Right forelimb (tissue), 1 donor: ENCODE measurements at regions not wholly inside any gene's neighbourhood (a gene's known extent, or its start where the extent isn't known, plus 50 kb on each side); places are given as distances from the start of the nearest gene placed in this dataset.
A peak's percentile ranks its signal among the peaks of the same experiment; 100 is the strongest.
"Not testable (repeated sequence)": the region's sequence is repeated elsewhere in the genome, so short reads cannot be mapped to it uniquely, and the experiment has no call there.

Source experiments
- DNase-seq: peaks from one replicate; pipeline ENCODE4 v3.0.0-alpha.2; 2018

DNA sequence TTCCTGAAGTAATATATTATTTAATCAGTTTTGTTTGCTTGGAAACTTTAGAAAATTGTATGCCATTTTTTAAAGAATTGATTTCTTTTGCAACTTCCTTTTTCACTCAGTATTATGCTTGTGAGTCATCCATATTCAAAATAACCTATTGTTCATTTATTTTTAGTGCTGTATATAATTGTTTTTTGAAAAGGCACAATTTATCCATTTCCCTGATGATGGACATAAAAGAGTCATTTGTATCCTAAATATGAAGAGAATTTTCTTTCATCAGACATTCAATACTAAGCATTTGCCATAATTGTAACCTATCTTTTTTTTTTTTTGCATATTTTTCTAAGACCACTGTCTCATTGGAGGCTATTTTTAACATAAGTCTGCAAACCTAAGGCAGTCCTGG is 134.1 kb upstream of the SERPINE2 start:
- DNase-seq: no peak

DNA sequence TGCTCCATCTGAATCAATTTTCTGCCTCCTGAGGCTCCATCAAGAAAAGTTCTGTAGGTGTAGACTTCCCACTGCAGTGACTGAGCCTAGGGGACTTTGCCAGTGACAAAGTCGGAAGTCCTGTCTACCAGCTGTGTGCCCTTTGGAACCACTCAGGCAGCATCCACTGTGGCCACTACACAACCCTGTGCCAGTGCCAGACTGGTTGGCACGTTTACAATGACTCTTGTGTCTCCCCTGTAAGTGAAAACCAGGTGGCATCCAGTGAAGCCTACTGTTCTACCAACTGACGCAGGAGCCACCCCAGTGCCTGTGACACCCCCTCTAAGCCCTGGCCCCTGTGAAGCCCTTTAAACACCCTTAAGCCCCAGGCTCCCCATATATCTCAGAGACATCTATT is 132.1 kb upstream of the SERPINE2 start:
- no peak for DNase-seq

GRCh38 chr2:224169847-224170246 is 130.8 kb upstream of the SERPINE2 start:
- no peak for DNase-seq

GRCh38 chr2:224167781-224168180 is 128.7 kb upstream of the SERPINE2 start:
- not testable (repeated sequence) for DNase-seq

GRCh38 chr2:224166654-224167053 is 127.6 kb upstream of the SERPINE2 start:
- no peak for DNase-seq

DNA sequence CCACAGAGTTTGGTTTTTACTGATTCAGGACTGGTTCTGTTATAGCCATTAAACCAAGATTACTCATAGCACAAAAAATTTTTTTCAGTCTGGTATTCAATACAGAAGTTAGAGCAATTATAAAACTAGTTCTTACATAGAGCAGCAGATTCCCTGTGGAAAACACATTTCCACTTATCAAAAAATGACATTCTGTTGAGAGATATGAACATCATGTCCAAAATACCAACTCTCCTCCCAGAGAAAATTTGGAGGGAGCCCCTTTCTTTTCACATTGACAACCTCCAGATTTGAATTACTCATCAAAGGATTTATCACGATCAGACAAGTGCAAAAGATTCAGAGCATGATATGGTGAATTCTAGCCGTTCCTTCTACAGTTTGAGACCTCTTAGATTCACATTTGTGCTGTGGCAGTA is 126.8 kb upstream of the SERPINE2 start:
- DNase-seq: no peak

DNA sequence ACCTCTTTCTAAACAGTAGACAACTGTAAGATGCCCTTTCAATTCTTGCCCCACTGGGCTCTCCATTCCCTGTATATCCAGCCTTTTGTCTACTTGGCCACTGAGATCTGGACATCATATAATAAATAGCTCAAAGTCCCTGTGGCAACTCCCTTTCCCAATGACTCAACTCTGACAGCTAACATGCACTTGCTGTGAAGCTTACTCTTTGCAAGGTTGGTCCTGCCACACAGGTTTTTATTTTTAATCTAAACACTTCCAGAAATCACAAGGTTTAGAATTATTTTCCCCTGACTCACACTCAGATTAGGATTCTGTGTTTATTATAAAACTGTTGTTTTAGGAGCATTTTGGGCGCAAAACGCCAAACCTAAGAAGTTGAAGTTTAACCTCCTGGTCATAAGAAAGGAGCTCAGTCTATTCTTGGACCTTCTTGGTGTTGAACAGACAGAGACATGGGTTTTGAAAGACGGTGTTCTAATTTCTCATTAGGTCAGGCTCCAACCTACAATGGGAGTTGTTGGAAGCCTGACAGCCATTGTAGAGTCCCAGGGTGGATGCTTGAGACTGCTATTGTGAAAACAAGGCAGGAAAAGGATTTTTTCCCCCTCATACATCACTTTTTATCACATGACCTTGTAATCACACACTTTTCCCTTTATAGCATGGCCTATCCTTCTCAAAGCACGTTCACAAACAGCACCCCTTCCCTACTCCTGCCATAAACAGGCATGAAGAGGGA is 124.7 kb upstream of the SERPINE2 start:
- no peak for DNase-seq

GRCh38 chr2:224162122-224162521 is 123.0 kb upstream of the SERPINE2 start:
- no peak for DNase-seq

GRCh38 chr2:224161712-224162111 is 122.6 kb upstream of the SERPINE2 start:
- no peak for DNase-seq

DNA sequence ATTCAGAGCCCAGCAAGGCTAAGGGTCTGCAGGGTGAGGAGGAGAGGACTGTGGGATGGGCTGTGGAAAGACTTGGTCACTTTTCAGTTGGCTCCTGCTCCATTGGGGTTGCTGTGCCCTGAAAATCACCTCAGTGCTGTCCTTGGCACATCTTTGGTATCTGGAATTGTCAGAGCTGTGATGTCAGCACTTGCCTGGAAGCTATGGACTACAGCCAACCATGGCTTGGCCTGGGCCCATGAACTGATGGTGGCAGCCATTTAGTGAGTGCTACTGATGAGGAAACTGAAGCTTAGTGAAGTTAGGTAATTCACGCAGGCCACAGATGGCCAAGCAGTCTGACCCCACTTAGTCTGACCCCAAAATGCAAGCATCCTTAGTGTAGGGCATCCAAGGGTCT is 121.8 kb upstream of the SERPINE2 start:
- DNase-seq: no peak

DNA sequence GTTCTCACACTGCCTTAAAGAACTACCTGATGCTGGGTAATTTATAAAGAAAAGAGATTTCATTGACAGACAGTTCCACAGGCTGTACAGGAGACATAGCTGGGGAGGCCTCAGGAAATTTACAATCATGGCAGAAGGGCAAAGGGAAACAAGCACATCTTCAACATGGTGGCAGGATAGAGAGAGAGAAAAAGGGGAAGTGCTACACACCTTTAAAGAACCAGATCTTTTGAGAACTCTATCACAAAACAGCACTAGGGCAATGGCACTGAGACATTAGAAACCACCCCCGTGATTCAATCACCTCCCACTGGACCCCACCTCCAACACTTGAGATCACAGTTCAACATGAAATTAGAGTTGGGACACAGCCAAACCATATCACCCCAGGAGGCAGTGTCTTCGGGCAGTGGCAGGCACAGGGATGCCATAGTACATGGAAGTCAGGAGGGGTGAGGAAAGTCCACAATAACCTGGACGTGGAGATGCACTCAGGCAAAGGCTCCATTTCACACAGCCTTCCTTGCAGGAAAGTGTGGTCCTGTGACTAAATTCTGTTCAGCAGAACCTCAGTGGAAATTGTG is 120.4 kb upstream of the SERPINE2 start:
- no peak for DNase-seq

DNA sequence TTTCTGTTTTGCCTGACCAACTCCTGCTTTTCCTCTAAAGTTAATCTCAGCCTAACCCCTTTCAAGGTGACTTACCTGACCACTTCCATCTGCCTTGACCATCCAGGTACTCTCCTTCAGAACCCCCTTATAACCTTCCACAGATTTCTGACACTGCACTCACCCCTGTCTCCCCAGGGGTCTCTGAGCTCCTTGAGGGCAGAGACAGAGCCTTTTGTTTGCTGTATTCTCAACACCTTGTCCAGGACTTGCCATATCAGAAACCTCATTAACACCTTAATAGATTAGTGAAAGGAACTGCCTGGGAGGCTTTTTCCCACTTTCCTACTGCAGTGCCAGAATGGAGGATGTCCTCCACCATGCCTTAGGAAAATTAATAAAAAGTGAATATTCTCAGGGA is 119.7 kb upstream of the SERPINE2 start:
- DNase-seq: no peak

- no peak for DNase-seq
These were observed 119.0 kb upstream of the SERPINE2 start for GRCh38 chr2:224158061-224158460.

- peak; percentile 77 for DNase-seq
These were observed 118.6 kb upstream of the SERPINE2 start for GRCh38 chr2:224157655-224158054.

- DNase-seq: no peak
These were observed 117.3 kb upstream of the SERPINE2 start for GRCh38 chr2:224156436-224156835.

DNA sequence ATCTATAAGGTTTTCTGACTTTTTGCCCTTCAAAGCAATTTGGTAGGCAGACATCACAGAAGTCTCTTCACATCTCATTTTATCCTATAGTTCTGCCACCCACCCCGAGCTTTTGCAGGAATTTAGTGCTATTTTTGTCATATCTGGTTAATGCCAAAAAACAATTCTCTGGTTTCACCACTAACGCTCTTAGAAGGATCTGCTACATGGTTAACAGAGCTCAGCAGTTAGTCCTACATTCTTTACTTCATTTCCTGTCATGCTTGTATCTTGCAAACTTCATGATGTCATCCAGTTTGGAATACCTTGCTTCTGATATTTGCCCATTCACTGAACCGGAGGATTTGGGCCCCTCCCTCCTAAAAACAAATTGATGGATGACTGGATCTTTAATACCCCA is 116.8 kb upstream of the SERPINE2 start:
- no peak for DNase-seq

GRCh38 chr2:224155371-224155770 is 116.3 kb upstream of the SERPINE2 start:
- no peak for DNase-seq

- DNase-seq: no peak
These were observed 112.7 kb upstream of the SERPINE2 start for GRCh38 chr2:224151680-224152310.

- DNase-seq: no peak
These were observed 112.1 kb upstream of the SERPINE2 start for GRCh38 chr2:224151161-224151560.

DNA sequence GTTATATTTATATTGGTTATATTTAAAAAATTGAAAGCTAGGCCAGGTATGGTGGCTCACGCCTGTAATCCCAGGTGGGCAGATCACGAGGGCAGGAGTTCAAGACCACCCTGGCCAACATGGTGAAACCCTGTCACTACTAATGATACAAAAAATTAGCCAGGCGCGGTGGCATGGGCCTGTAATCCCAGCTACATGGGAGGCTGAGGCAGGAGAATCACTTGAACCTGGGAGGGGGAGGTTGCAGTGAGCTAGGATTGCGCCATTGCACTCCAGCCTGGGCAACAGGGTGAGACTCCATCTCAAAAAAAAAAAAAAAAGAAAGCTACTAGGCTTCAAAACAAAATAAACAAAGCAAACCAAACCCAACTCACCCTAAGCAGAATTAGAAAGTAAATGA is 109.0 kb upstream of the SERPINE2 start:
- not testable (repeated sequence) for DNase-seq

DNA sequence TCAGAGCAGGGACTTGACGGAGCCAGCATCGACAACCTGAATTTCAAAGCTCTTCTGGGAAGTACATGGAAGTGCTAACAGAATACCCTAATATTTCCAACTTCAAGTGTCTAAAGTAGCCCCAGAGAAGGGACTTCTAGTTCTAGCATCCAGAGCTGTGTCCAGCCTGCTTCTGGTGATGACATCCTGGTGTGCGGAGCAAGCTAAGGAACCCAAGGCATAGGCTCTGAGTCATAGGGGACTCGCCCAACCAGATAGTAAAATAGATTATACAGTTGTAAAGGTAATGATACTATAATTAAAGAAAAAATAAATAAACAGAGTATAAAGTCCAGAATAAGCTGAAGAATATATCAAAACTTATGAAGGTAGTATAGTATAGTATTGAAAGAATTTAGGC is 108.1 kb upstream of the SERPINE2 start:
- DNase-seq: no peak

GRCh38 chr2:224146356-224147160 is 107.5 kb upstream of the SERPINE2 start:
- DNase-seq: no peak

- DNase-seq: no peak
These were observed 106.8 kb upstream of the SERPINE2 start for GRCh38 chr2:224145751-224146355.
